GM03348 (cell line): ENCODE measurements at regions not wholly inside any gene's neighbourhood (a gene's known extent, or its start where the extent isn't known, plus 50 kb on each side); places are given as distances from the start of the nearest gene placed in this dataset.

Experiments used
- DNase-seq: peaks from one replicate; pipeline ENCODE4 v3.0.0; 2012; ENCODE audit warnings: low spot score

GRCh38 chr6:91383207-91383606 lies 796.3 kb upstream of the MAP3K7 start:
- DNase-seq = no peak

GRCh38 chr6:91376686-91377085 lies 789.8 kb upstream of the MAP3K7 start:
- no peak for DNase-seq

GRCh38 chr6:91366781-91367180 lies 779.9 kb upstream of the MAP3K7 start:
- DNase-seq = no peak

DNA sequence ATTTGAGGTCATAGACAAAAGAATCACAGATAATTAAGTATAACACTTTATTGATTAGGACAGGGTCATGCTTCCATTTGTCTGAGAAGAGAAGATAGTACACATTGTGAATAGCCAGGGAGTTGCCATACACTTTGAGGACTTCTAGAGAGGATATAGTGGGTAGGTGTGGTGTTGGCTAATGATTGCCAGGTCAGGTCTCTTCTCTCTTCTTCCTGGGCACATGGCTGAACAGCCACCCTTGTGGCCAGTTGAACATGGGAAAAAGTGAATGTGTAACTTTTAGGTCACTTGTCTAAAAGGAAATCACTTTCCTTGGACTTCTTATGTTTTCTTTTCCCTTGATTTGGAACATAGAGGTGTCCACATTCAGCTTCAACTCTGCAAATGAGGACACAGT lies 772.1 kb upstream of the MAP3K7 start:
- DNase-seq = no peak

GRCh38 chr6:91352878-91353277 lies 766.0 kb upstream of the MAP3K7 start:
- DNase-seq = no peak

- no peak for DNase-seq
Observed at GRCh38 chr6:91352321-91352720, 765.4 kb upstream of the MAP3K7 start.

- no peak for DNase-seq
Observed at GRCh38 chr6:91350146-91350908, 763.5 kb upstream of the MAP3K7 start.

DNA sequence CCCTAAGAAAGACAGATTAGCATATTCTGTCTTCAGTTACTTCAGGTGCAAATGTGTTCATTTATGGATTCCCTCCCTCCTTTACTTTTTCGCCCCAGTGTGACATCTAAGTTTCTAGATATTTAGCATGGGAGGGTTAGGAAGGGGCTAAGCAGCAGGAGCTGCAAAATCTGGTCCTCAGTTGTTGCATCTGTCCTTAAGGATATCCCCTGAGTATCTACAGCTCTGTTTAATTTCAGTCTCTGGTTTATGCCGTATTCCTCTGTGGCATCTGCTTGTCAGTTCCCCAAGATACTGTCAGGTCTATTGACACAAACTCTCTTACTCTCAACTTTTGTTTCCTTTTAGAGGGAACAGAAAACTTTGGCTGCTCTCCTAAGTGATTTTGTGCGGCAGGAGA lies 754.6 kb upstream of the MAP3K7 start:
- DNase-seq = no peak

DNA sequence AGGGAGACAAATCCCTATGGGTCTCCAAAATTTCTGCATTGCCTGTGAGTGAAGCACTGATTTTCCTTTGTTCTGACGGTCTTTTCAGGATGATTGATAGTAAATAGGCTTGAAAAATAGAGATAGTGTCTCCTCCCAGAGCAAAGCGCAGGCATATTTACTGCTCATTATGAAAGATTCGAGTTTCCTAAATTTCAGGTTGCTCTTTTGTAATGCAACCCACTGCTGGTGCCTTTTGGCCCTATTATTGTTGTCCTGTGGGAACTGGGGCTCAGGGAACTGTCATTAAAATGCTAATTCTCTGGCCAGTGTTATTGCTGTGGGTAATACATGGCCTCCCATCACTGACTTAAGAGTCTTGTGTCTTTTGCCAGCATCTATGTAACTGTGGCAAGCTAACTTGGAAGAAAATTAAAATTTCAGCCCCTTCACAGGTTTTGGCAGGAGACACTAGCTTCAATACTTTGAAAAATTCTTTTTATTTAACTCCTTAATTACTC lies 754.1 kb upstream of the MAP3K7 start:
- no peak for DNase-seq

DNA sequence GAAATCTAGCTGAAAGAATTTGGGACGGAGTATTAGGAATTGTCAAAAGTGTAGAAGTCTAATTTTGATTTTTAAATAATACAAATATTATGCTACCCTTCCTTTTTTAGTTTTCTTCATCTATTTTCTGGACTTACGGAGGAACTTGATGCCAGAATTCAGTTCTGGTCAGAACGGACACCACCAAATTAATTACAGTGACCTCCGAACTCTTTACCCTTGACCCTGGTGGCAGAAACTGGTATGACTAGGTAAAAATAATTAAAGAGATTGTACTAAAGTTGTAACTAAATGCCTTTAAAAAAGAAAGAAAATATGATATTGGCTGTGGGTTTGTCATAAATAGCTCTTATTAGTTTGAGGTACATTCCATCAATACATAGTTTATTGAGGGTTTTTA lies 751.1 kb upstream of the MAP3K7 start:
- no peak for DNase-seq

- DNase-seq = no peak
Observed at GRCh38 chr6:91330896-91331295, 744.0 kb upstream of the MAP3K7 start.

- DNase-seq = no peak
Observed at GRCh38 chr6:91328241-91328640, 741.4 kb upstream of the MAP3K7 start.

DNA sequence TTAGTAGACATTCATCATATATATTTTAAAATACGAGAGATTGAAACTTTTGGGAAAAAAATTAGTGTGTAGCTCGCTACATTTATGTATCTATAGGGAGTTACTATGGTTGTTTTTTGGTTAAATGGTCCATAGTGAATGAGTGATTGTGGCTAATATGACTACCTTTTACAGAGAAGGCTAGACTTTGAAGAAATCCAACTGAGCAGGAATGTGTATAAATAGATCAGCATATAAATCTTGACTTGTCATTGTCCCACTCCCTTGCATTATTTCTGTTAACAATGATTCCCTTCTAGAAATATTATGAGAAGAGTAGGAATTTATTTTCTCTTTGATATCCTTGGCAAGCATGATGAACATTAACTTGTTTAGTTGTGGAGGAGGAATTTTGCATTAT lies 737.8 kb upstream of the MAP3K7 start:
- DNase-seq = no peak

DNA sequence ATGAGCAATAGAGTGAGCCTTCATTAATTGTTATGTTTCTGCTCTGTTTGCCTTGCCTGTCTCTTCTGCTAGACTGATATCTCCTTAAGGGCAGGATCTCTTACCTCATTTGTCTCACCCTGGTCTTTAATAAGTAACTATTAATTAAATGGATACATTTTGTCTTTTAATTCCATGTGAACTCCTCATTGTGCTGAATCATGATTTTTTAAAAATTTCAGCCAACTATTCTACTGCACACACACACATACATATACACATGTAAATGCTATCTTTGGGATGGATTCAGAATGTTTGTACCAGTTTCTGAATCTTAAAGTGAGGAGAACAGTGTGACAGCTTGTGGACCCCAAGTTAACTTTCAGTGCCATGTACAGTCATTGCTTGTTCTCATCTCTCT lies 731.1 kb upstream of the MAP3K7 start:
- no peak for DNase-seq

GRCh38 chr6:91317247-91317835 lies 730.5 kb upstream of the MAP3K7 start:
- no peak for DNase-seq

- DNase-seq = no peak
Observed at GRCh38 chr6:91310178-91310577, 723.3 kb upstream of the MAP3K7 start.

GRCh38 chr6:91305755-91306154 lies 718.9 kb upstream of the MAP3K7 start:
- no peak for DNase-seq

DNA sequence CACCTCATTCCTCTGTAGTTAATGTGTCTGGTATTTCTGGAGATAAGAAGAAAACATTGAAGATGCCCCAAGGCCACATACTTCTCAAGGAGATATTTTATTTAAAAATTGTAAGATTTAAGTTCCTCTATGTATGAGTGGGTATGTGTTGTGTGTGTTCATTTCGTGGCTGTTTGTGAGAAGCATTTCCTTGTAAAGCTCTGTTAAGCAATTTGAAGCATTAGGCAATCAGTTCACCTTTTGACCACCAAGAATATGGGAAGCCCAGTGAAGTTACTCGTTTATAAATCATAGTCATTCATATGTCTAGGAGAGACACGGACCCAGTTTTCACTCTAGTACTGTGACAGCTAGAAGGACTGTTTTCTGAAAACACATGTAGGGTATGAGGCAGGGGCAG lies 717.6 kb upstream of the MAP3K7 start:
- no peak for DNase-seq

GRCh38 chr6:91303326-91303725 lies 716.5 kb upstream of the MAP3K7 start:
- DNase-seq = no peak

DNA sequence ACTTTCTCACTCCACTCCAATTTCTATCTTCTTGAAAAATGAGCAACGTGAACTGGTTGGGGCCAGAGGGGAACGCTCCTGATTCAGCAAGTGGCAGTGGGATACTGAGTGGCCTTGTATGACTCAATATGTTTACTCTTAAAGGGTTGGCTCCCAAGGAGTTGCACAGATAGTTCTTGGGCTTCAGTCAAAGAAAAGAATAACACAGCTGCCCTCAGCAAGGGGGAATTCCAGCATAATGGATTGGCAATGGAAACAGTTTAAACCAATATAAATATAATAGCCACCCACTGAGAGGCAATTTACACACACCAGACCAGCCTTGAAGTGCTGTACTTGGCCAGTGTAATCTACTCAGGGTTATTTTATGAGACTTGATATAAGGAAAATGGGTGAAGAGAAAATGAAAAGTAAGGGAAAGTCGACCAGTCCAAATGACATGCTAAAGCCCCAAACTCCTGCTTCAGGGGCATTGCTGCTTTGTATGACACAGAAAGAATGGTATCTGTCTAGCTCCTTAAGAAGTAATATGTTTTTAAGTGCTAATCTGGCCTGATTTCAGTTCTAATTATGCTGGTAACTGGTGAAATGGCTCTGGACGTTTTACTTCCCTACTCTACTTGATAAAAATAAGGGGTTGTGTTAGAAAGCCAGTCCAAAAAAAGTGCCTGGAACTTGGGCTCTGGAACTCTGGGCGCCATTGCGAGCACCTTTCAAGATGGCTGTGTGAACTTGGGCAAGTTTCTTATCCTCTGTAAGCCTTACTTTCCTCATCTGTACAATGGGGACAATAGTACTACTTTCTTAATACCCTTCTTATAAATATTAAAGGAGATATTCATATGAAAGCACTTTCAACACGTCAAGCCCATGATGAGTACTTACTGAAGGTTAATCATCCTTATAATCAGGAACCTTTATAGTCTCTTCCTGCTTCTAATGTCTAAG lies 712.9 kb upstream of the MAP3K7 start:
- no peak for DNase-seq

GRCh38 chr6:91298543-91299145 lies 711.8 kb upstream of the MAP3K7 start:
- DNase-seq = no peak

DNA sequence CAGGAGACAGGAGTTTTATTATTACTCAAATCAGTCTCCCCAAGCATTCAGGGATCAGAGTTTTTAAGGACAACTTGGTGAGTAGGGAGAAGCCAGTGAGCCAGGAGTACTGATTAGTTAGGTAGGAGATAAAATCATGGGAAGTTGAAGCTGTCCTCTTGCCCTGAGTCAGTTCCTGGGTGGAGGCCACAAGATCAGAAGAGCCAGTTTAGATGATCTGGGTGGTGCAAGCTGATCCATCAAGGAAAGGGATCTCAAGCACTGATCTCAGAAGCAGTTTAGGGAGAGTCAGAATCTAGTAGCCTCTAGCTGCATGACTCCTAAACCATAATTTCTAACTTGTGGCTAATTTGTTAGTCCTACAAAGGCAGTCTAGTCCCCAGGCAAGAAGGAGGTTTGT lies 706.5 kb upstream of the MAP3K7 start:
- DNase-seq = no peak
